ENCODE measurements at regions not wholly inside any gene's neighbourhood (a gene's known extent, or its start where the extent isn't known, plus 50 kb on each side); places are given as distances from the start of the nearest gene placed in this dataset.

DNA sequence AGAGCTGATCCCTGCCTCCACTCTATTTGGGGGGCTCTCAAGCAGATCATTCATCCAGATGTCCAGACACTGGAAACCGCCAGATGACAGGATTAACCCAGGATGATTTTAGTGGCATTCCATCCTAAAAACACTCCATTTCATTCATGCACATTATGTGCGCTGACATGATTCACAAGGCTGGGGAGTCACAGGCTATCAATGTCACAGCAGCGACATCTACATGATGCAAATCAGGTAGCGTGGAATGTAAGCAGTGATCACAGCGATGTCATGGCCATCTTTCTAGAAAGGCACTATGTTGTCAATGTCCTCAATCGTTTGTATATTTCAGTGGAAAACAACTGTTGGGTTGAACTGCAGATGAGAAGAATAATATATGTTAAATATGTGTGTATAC is 331.5 kb upstream of the MSX2 start:
- Mint-ChIP-seq H3K4me3 (no peak overlapping the region), H3K27ac (no peak overlapping the region), H3K4me1 (no peaks in the 10 kb centered on the region), H3K9me3 (no peaks in the 10 kb centered on the region), H3K36me3 (peaks cover 2% of the 10 kb centered on the region), H3K27me3 (peaks cover 4% of the 10 kb centered on the region)

DNA sequence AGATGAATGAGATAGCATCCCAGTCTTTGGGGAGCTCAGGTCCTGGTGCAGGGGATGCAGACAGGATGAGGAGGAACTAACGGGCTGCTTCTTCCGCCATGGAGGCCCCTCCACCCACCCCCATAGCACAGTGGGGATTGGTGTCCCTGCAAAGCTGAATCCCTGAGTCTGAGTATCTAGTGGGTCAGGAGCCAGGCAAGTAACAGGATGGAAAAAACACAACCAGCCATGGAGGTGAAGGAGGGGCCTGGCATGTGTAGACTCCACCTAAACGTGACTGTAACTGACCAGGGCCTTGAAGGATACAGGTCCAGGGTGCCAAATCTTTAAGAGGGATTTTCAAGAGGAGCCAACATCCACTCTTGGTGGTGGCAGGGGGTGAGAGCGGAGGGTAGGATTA is 327.8 kb upstream of the MSX2 start:
- no peak overlapping the region for H3K4me3 Mint-ChIP-seq
- no peak overlapping the region for H3K27ac Mint-ChIP-seq
- no peaks in the 10 kb centered on the region for H3K4me1 Mint-ChIP-seq
- peaks cover 2% of the 10 kb centered on the region for H3K36me3 Mint-ChIP-seq
- H3K27me3 Mint-ChIP-seq: peaks cover 4% of the 10 kb centered on the region
- no peaks in the 10 kb centered on the region for H3K9me3 Mint-ChIP-seq

DNA sequence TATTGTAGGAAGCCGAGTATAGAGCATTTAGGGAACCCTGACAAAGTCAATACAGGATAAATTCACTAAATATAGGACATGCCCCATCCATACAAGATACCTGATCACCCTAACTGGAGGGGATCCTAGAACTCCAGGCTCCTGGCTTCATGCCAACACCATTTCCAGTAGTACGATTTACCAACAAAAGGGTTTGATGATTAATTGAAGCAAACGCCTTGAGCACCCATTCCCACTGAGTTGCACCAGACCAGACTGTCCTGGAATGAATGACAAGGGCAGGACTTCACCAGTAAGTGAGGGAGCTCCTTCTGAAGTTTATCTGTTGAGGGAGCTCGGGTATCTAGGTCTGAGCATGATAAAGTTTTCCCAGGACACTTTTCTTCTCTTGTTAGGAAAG is 327.2 kb upstream of the MSX2 start:
- H3K4me1 Mint-ChIP-seq: no peaks in the 10 kb centered on the region
- peaks cover 2% of the 10 kb centered on the region for H3K36me3 Mint-ChIP-seq
- no peak overlapping the region for H3K4me3 Mint-ChIP-seq
- H3K9me3 Mint-ChIP-seq: no peaks in the 10 kb centered on the region
- peaks cover 4% of the 10 kb centered on the region for H3K27me3 Mint-ChIP-seq
- H3K27ac Mint-ChIP-seq: no peak overlapping the region

DNA sequence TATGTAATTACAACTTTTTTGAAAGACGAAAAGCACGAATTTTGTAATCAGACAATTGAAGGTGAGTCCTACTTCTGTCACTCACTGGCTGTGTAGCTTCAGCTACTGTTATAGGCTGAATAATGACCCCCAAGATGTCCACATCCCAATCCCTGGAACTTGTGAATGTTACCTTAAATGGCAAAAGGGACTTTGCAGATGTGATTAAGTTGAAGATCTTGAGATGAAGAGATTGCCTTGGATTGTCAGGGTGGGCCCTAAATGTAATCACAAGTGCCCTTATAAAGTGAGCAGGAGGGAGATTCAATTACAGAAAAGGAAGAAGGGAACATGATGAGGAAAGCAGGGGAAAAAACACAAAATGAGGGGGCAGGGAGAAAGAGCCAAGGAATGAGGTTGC is 326.2 kb upstream of the MSX2 start:
- Mint-ChIP-seq H3K27me3 (peaks cover 6% of the 10 kb centered on the region), H3K36me3 (no peaks in the 10 kb centered on the region), H3K27ac (no peak overlapping the region), H3K4me1 (no peaks in the 10 kb centered on the region), H3K9me3 (no peaks in the 10 kb centered on the region), H3K4me3 (no peak overlapping the region)

DNA sequence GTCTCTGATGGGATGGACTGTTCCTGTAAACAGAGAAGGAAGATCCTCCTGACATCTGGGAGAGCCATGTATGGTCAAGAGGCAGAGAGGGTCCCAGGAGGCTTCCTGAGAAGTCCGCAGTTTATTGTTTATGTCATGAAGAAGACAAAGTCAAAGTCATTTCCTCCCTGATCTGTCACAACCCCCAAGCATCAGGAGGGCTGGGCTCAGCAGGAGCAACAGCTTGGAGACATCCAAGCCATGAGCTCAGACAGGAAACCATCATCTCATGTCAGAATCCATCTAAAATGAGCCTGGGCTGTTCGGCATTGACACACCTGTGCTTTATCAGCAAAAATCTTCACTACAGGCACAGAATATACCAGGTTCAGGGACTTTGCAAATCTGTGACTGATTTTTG is 325.0 kb upstream of the MSX2 start:
- Mint-ChIP-seq H3K27me3 (peaks cover 4% of the 10 kb centered on the region), H3K4me3 (no peak overlapping the region), H3K27ac (no peak overlapping the region), H3K4me1 (no peaks in the 10 kb centered on the region), H3K9me3 (no peaks in the 10 kb centered on the region), H3K36me3 (no peaks in the 10 kb centered on the region)

DNA sequence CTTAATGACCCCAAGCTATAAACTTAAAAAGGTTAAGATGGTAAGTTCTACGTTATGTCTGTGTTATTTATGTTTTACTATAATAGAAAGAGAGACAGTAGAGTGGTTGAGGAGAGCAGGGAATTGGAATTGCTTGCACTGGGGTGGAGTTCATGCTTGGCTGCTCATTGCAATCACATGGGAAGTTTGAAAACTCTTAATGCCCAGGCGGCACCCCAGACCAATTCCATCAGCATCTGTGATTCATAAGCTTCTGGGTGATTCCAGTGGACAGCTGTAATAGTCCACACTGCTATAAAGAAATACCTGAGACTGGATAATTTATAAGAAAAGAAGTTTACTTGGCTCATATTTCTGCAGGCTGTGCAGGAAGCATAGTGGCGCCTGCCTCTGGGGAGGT is 323.9 kb upstream of the MSX2 start:
- no peak overlapping the region for H3K4me3 Mint-ChIP-seq
- peaks cover 3% of the 10 kb centered on the region for H3K27me3 Mint-ChIP-seq
- H3K27ac Mint-ChIP-seq: no peak overlapping the region
- no peaks in the 10 kb centered on the region for H3K9me3 Mint-ChIP-seq
- no peaks in the 10 kb centered on the region for H3K36me3 Mint-ChIP-seq
- H3K4me1 Mint-ChIP-seq: no peaks in the 10 kb centered on the region

DNA sequence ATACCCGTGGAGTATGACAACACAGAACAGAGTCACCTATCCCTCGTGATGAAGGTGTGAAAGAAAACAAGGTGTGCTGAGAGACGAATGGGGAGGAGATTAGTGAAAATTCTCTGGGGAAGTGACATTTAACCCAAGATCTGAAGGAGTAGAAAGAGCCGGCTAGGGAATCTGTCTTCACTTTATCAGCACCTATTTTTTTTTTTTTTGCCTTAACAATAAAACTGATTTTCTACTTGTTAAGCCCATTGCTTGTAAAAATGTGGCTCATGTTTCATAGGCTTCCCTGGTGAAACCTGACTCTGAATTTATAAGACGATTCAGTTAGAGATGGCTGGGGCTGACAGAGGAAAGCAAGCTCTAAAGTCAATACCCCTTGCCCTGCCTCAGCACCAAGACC is 322.6 kb upstream of the MSX2 start:
- H3K4me3 Mint-ChIP-seq: no peak overlapping the region
- H3K9me3 Mint-ChIP-seq: no peaks in the 10 kb centered on the region
- peaks cover 2% of the 10 kb centered on the region for H3K27me3 Mint-ChIP-seq
- no peaks in the 10 kb centered on the region for H3K4me1 Mint-ChIP-seq
- no peak overlapping the region for H3K27ac Mint-ChIP-seq
- H3K36me3 Mint-ChIP-seq: no peaks in the 10 kb centered on the region

DNA sequence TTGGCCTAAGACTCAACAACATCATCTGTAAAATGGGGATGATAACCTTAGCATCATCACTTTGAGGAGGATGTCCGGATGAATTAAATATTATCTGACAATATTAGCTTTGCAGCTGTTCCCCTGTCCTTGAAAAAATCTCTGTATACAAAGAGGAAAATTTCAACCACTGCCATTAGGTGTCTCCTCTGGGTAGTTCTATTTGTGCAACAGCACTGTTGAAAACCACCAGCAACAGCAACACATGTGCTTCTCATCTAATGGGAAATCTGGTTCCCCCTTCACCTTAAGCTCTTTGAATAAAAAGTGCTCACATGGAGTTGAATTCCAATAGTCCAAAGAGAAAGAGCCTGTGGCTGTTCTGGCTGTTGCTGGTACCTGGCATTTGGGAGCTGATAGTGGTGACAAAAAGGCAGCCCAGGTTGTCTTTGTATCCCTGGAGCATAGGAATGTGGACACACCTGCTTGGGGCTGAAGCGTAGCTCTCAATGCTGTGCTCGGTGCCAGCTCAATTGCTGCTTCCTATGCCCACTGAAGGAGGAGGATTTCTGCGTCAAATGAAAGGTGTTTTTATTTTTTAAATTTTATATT is 322.1 kb upstream of the MSX2 start:
- H3K27me3 Mint-ChIP-seq: peaks cover 2% of the 10 kb centered on the region

DNA sequence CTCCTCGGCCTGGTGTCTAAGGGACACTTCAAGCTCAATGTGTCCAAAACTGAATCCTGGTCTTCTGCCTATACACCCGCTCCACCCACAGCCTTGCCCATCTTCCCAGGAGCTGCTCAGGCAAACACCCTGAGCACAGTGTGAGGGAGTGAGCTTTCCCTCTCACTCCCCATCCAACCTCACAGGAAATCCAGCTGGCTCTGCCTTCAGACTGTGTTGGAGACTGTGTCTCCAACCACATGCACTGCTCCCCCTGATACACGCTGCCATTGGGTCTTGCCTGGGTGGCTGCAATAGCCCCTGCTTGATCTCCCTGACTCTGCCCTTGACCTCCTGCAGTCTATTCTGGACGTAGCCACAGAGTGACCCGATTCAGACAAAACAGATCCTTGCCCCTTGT is 319.5 kb upstream of the MSX2 start:
- H3K36me3 Mint-ChIP-seq: no peaks in the 10 kb centered on the region
- no peaks in the 10 kb centered on the region for H3K4me1 Mint-ChIP-seq
- H3K27me3 Mint-ChIP-seq: peaks cover 6% of the 10 kb centered on the region
- no peak overlapping the region for H3K4me3 Mint-ChIP-seq
- H3K9me3 Mint-ChIP-seq: no peaks in the 10 kb centered on the region
- H3K27ac Mint-ChIP-seq: no peak overlapping the region

More for the DNA sequence above, 322.1 kb upstream of the MSX2 start:
- H3K27ac Mint-ChIP-seq: no peak overlapping the region
- H3K36me3 Mint-ChIP-seq: no peaks in the 10 kb centered on the region
- no peaks in the 10 kb centered on the region for H3K4me1 Mint-ChIP-seq
- no peaks in the 10 kb centered on the region for H3K9me3 Mint-ChIP-seq
- no peak overlapping the region for H3K4me3 Mint-ChIP-seq

DNA sequence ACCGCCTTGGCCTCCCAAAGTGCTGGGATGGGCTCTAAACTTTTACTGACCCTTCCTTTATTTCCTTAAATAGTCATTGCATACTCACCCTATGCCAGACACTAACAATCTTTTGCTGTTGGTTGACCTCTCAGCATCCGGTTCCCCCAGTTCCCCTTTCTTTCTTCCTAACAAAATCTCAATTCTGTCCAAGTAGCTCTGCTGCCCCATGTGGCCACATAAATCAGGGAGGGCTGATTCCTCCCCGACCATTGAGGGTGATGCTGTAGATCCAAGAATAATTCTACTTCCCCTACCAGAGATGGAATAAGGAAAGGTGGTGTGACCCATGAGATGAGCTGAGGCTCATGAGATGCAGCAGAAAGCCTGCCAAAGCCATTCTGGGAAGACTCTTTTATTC is 315.3 kb upstream of the MSX2 start:
- no peaks in the 10 kb centered on the region for H3K4me1 Mint-ChIP-seq
- H3K36me3 Mint-ChIP-seq: no peaks in the 10 kb centered on the region
- peaks cover 4% of the 10 kb centered on the region for H3K27me3 Mint-ChIP-seq
- H3K27ac Mint-ChIP-seq: no peak overlapping the region
- no peaks in the 10 kb centered on the region for H3K9me3 Mint-ChIP-seq
- H3K4me3 Mint-ChIP-seq: no peak overlapping the region

DNA sequence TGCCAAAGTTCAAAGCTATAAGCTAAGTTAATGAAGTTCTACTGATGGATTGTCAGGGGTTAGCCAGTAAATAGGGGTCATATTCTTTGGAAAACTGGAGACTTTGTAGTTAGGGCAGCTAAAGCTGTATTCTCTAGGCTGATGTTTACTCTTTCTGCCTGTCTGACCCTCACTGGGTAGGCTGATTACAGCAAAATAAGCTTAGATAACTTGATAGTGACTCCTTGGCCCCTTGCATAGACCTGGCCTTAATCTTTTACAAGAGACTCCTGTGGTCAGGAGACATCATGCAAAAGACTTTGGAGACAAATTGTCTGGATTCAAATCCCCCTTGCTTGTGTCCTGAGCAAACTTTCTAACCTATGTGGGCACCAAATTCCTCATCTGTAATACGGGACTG is 314.4 kb upstream of the MSX2 start:
- Mint-ChIP-seq H3K4me3 (no peak overlapping the region), H3K27ac (no peak overlapping the region), H3K27me3 (peaks cover 4% of the 10 kb centered on the region), H3K9me3 (no peaks in the 10 kb centered on the region), H3K4me1 (no peaks in the 10 kb centered on the region), H3K36me3 (no peaks in the 10 kb centered on the region)

DNA sequence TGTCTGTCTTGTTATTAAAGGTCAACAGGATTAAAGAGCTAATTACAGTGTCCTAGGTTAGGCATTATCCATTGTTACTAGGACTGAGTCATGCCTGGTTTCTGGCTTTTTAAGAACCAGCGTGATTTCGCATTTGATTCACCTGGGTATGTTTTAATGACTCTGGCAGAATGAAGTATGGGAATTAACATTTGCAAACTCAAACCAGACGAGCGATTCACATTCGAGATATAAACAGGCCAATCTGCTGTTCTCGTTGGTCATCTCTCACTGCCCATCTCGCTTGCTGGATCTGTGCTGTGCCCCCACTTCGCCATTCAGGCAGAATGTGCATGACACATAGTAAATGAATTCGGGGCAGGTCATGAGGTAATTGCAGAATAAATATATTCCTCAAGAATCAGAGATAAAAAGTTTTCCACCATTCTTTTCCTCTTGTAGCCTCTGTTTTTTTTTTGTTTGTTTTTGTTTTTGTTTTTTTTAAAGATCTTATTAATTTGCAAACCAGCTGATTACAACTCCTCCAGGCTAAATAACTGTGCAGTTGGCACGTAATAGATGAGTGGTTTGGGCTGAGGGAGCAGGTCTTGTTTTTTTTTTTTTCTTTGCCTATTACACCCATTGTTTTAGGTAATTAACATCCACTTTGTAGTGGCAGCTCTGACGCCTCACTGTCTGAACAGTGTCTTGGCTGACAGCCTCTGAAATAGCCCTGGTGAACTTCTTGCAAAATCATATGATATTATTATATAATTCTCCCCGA is 313.5 kb upstream of the MSX2 start:
- H3K36me3 Mint-ChIP-seq: no peaks in the 10 kb centered on the region
- H3K27me3 Mint-ChIP-seq: peaks cover 5% of the 10 kb centered on the region
- H3K27ac Mint-ChIP-seq: no peak overlapping the region
- no peaks in the 10 kb centered on the region for H3K9me3 Mint-ChIP-seq
- no peak overlapping the region for H3K4me3 Mint-ChIP-seq
- H3K4me1 Mint-ChIP-seq: no peaks in the 10 kb centered on the region

DNA sequence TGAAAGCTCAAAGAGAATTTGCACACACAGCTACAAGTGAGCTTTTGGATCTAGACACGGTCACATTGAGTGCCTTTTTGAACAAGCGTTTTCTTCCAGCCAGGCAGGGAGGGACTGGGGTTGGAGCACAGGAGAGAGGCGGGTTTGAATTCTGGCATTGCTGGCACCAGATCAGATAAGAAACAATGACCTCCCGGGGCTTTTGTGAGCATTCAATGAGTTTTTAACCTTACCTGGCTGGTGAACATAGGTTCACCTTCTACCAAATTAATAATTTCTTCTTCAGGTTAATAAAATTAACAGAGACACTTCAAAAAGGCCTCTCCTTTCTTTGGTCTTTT is 312.9 kb upstream of the MSX2 start:
- no peaks in the 10 kb centered on the region for H3K9me3 Mint-ChIP-seq
- H3K27ac Mint-ChIP-seq: no peak overlapping the region
- H3K36me3 Mint-ChIP-seq: no peaks in the 10 kb centered on the region
- no peak overlapping the region for H3K4me3 Mint-ChIP-seq
- no peaks in the 10 kb centered on the region for H3K4me1 Mint-ChIP-seq
- H3K27me3 Mint-ChIP-seq: peaks cover 7% of the 10 kb centered on the region

DNA sequence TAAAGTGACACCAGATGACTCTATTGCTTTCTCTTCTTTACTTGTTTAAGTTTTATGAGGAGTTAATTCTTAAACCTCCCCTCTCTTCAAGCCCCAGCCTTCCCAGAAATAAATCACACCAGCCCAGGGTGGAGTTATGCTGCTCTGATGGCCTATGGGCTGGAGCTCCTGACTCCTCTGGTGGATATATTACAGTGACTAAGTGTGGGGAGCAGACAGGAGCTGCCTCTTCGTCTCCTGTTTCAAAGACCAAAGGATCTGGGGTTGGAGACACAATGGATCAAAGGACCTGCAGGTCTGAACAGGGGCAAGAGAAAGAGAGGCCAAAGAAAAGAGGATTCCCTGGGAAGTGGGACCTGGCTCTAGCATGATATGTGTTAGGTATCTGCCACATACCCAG is 312.0 kb upstream of the MSX2 start:
- H3K4me1 Mint-ChIP-seq: no peaks in the 10 kb centered on the region
- no peaks in the 10 kb centered on the region for H3K9me3 Mint-ChIP-seq
- no peaks in the 10 kb centered on the region for H3K36me3 Mint-ChIP-seq
- no peak overlapping the region for H3K4me3 Mint-ChIP-seq
- no peak overlapping the region for H3K27ac Mint-ChIP-seq
- peaks cover 11% of the 10 kb centered on the region for H3K27me3 Mint-ChIP-seq

DNA sequence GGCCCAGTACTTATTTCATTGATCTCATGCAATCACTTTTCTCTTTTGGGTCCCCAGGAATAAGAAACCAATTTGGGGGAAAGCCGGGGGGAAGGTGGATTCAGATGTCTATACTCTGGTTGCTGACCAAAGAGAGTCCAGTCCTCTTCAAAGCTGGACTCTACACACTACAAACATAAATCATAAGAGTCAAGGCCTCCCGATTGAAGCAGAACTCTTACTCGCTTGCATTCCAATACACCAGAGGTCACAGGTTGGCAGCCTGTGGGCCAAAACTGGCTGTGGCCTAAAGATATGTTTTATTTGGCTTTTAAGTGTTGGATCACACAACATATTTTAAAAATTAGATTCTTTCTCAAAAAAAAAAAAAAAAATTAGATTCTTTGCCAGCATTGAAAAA is 311.4 kb upstream of the MSX2 start:
- no peaks in the 10 kb centered on the region for H3K4me1 Mint-ChIP-seq
- H3K27me3 Mint-ChIP-seq: peaks cover 14% of the 10 kb centered on the region
- H3K4me3 Mint-ChIP-seq: no peak overlapping the region
- no peaks in the 10 kb centered on the region for H3K9me3 Mint-ChIP-seq
- no peaks in the 10 kb centered on the region for H3K36me3 Mint-ChIP-seq
- no peak overlapping the region for H3K27ac Mint-ChIP-seq

DNA sequence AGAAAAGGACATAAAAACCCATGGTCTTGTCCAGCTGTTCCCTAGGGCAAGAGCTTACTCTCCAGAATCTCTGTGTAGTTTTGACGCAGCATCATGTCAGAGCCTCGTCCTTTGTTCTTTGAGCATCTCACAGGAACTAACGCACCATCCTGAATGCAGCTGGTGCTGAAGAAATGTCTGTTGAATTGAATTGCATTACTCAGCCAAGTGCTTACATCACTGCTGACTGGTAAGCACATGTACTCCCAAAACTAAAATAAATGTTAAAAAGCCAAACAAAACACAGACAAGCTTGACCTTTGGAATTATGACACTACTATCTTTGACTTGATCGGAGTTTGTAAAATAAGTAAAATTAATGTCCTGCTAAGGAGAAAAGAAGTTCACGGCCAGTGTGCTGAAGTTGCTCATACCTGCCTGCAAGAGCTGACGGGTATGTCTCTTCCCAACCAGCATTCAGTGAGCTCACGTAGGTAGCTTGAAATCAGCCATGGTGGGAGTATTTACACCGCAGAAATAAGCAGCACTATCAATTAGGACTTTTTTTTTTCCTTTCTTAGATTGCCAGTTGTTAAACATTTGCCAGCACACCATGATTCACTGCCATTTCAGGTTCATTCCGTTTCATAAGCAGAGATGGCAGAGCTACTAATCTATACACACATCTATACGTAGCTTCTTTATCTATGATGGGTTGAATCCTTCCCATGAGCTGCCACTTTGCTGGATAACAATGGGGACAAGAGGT is 310.6 kb upstream of the MSX2 start:
- H3K4me3 Mint-ChIP-seq: no peak overlapping the region
- peaks cover 4% of the 10 kb centered on the region for H3K4me1 Mint-ChIP-seq
- H3K9me3 Mint-ChIP-seq: no peaks in the 10 kb centered on the region
- peaks cover 19% of the 10 kb centered on the region for H3K27me3 Mint-ChIP-seq
- H3K36me3 Mint-ChIP-seq: no peaks in the 10 kb centered on the region
- no peak overlapping the region for H3K27ac Mint-ChIP-seq

All from activated naive CD4-positive, alpha-beta T cell treated with anti-CD3 and anti-CD28 coated beads, Interleukin-2, amount 50 U/mL, for 24 hours (primary cell).